ENCODE measurements at regions not wholly inside any gene's neighbourhood (a gene's known extent, or its start where the extent isn't known, plus 50 kb on each side); places are given as distances from the start of the nearest gene placed in this dataset.
"Not testable (repeated sequence)": the region's sequence is repeated elsewhere in the genome, so short reads cannot be mapped to it uniquely, and the experiment has no call there.

DNA sequence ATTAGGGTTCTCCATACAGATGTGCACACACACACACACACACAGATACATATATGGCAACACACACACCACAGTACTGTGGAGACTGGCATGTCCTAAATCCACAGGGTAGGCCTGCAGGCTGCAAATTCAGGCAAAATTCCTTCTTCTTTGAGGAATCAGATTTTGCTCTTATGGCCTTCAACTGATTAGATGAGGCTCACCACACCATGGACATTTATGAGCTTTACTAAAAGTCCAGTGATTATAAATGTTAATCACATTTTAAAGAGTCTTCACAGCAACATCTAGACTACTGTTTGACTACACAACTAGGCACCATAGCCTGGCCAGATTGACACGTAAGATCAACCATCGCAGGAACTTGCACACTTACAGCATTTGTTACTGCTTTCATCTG is 140.3 kb upstream of the UBE3A start:
- H3K56ac ChIP-seq (ENCODE audit: low read length), result no peak overlapping the region
- H2AK5ac ChIP-seq (ENCODE audit: low read length), result no peak overlapping the region
- WGBS (ENCODE audit: extremely low coverage, insufficient coverage, low lambda C conversion rate), result no CpG with 5 or more reads among the region's 2 CpGs
- no peaks in the 10 kb centered on the region for H3K79me1 ChIP-seq (ENCODE audit: low read length)
- no peak overlapping the region for H3K27ac ChIP-seq (ENCODE audit: low read depth, low read length)
- no peak overlapping the region for H2BK5ac ChIP-seq (ENCODE audit: low read length)
- DNase-seq, result no peak
- H3K4ac ChIP-seq (ENCODE audit: low read depth, low read length), result no peak overlapping the region
- H3K4me2 ChIP-seq (ENCODE audit: low read length), result no peak overlapping the region
- no peak overlapping the region for H3K18ac ChIP-seq (ENCODE audit: low read length)
- no peaks in the 10 kb centered on the region for H3K79me2 ChIP-seq (ENCODE audit: control insufficient read depth, insufficient read depth, low read length)
- H2BK15ac ChIP-seq (replicated peaks; ENCODE audit: low read depth), result no peak overlapping the region
- no peak overlapping the region for H3K9ac ChIP-seq (ENCODE audit: low read length)
- no peaks in the 10 kb centered on the region for H3K4me1 ChIP-seq (ENCODE audit: control insufficient read depth, low read depth, low read length)
- H4K5ac ChIP-seq (ENCODE audit: low read length), result no peak overlapping the region
- H3K36me3 ChIP-seq (ENCODE audit: control insufficient read depth, insufficient read depth, low read length), result no peaks in the 10 kb centered on the region
- H4K8ac ChIP-seq (ENCODE audit: low read depth, low read length), result no peak overlapping the region
- H3K23ac ChIP-seq (ENCODE audit: low read length), result no peak overlapping the region
- H3K27me3 ChIP-seq (ENCODE audit: insufficient read depth, low read length, poor library complexity), result no peaks in the 10 kb centered on the region
- no peak overlapping the region for H3K4me3 ChIP-seq (ENCODE audit: low read length)
- H2BK120ac ChIP-seq (ENCODE audit: low read depth, low read length), result no peak overlapping the region

DNA sequence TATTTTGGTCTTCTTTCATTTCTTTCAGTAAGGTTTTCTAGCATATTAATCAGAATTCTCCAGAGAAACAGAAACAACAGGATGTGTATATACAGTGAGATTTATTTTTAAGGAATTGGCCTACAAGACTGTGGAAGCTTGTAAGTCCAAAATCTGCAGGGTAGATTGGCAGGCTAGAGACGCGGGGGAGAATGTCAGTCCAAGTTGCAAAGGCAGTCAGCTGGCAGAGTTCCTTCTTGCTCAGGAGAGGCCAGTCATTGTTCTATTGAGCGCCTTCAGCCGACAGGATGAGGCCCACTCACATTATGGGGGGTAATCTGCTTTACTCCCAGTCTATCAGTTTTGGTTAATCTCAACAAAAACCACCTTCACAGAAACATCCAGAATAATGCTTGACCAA is 133.4 kb upstream of the UBE3A start:
- no peak overlapping the region for H3K18ac ChIP-seq (ENCODE audit: low read length)
- no peak overlapping the region for H3K56ac ChIP-seq (ENCODE audit: low read length)
- no peak overlapping the region for H3K9ac ChIP-seq (ENCODE audit: low read length)
- H3K4ac ChIP-seq (ENCODE audit: low read depth, low read length), result no peak overlapping the region
- no peak overlapping the region for H3K4me2 ChIP-seq (ENCODE audit: low read length)
- WGBS (ENCODE audit: extremely low coverage, insufficient coverage, low lambda C conversion rate), result no CpG with 5 or more reads among the region's 4 CpGs
- H3K27ac ChIP-seq (ENCODE audit: low read depth, low read length), result no peak overlapping the region
- no peak overlapping the region for H3K4me3 ChIP-seq (ENCODE audit: low read length)
- H2BK15ac ChIP-seq (replicated peaks; ENCODE audit: low read depth), result no peak overlapping the region
- no peaks in the 10 kb centered on the region for H3K27me3 ChIP-seq (ENCODE audit: insufficient read depth, low read length, poor library complexity)
- no peak overlapping the region for H3K23ac ChIP-seq (ENCODE audit: low read length)
- no peak overlapping the region for H4K5ac ChIP-seq (ENCODE audit: low read length)
- no peak overlapping the region for H2BK120ac ChIP-seq (ENCODE audit: low read depth, low read length)
- no peak for DNase-seq
- no peaks in the 10 kb centered on the region for H3K4me1 ChIP-seq (ENCODE audit: control insufficient read depth, low read depth, low read length)
- no peak overlapping the region for H2AK5ac ChIP-seq (ENCODE audit: low read length)
- H3K79me1 ChIP-seq (ENCODE audit: low read length), result no peaks in the 10 kb centered on the region
- no peaks in the 10 kb centered on the region for H3K79me2 ChIP-seq (ENCODE audit: control insufficient read depth, insufficient read depth, low read length)
- no peak overlapping the region for H4K8ac ChIP-seq (ENCODE audit: low read depth, low read length)
- no peak overlapping the region for H2BK5ac ChIP-seq (ENCODE audit: low read length)
- H3K36me3 ChIP-seq (ENCODE audit: control insufficient read depth, insufficient read depth, low read length), result no peaks in the 10 kb centered on the region

DNA sequence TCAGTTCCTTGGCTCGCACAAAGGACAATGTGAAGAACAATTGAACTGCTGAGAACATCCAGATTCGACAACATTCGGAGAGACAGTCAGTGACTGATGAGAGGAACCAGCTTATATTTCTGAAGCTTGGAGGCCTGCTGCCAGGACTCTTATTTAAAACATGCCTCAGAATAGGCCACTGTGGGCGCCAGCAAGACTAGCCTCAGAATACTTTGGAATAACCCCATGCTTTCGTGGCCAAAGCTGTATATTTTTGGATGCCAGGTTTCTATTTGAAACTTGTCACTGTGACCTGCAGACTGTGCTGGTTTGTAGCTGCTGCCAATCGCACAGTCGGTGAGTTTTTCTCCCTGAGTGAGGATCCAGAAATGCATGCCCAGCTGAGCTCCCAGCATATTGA is 129.9 kb upstream of the UBE3A start:
- DNase-seq, result no peak
- Histone ChIP-seq H3K4me2 (ENCODE audit: low read length) (no peak overlapping the region), H2BK5ac (ENCODE audit: low read length) (no peak overlapping the region), H3K9ac (ENCODE audit: low read length) (no peak overlapping the region), H3K23ac (ENCODE audit: low read length) (no peak overlapping the region), H2BK120ac (ENCODE audit: low read depth, low read length) (no peak overlapping the region), H4K5ac (ENCODE audit: low read length) (no peak overlapping the region), H3K4me1 (ENCODE audit: control insufficient read depth, low read depth, low read length) (no peaks in the 10 kb centered on the region), H3K36me3 (ENCODE audit: control insufficient read depth, insufficient read depth, low read length) (no peaks in the 10 kb centered on the region), H3K27ac (ENCODE audit: low read depth, low read length) (no peak overlapping the region), H2BK15ac (replicated peaks; ENCODE audit: low read depth) (no peak overlapping the region), H3K4ac (ENCODE audit: low read depth, low read length) (no peak overlapping the region), H3K79me1 (ENCODE audit: low read length) (no peaks in the 10 kb centered on the region), H4K8ac (ENCODE audit: low read depth, low read length) (no peak overlapping the region), H3K4me3 (ENCODE audit: low read length) (no peak overlapping the region), H3K56ac (ENCODE audit: low read length) (no peak overlapping the region), H3K27me3 (ENCODE audit: insufficient read depth, low read length, poor library complexity) (no peaks in the 10 kb centered on the region), H3K18ac (ENCODE audit: low read length) (no peak overlapping the region), H3K79me2 (ENCODE audit: control insufficient read depth, insufficient read depth, low read length) (no peaks in the 10 kb centered on the region), H2AK5ac (ENCODE audit: low read length) (no peak overlapping the region)
- WGBS (ENCODE audit: extremely low coverage, insufficient coverage, low lambda C conversion rate), result no CpG with 5 or more reads among the region's 7 CpGs

DNA sequence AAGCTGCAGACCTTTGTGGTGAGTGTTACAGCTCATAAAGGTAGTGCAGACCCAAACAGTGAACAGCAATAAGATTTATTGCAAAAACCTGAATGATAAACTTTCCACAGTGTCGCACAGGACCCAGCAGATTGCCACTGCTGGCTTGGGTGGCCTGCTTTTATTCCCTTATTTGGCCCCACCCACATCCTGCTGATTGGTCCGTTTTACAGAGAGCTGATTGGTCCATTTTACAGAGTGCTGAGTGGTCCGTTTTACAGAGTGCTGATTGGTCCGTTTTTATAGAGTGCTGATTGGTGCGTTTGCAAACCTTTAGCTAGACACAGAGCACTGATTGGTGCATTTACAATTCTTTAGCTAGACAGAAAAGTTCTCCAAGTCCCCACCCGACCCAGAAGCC is 127.7 kb upstream of the UBE3A start:
- not testable (repeated sequence) for H3K79me1 ChIP-seq (ENCODE audit: low read length); H3K4me1 ChIP-seq (ENCODE audit: control insufficient read depth, low read depth, low read length); H3K27me3 ChIP-seq (ENCODE audit: insufficient read depth, low read length, poor library complexity); H2BK5ac ChIP-seq (ENCODE audit: low read length); DNase-seq; H4K5ac ChIP-seq (ENCODE audit: low read length); H3K79me2 ChIP-seq (ENCODE audit: control insufficient read depth, insufficient read depth, low read length); H3K27ac ChIP-seq (ENCODE audit: low read depth, low read length); H3K4me3 ChIP-seq (ENCODE audit: low read length); H3K4me2 ChIP-seq (ENCODE audit: low read length); H3K23ac ChIP-seq (ENCODE audit: low read length); H3K18ac ChIP-seq (ENCODE audit: low read length); H3K4ac ChIP-seq (ENCODE audit: low read depth, low read length); H3K9ac ChIP-seq (ENCODE audit: low read length); H3K36me3 ChIP-seq (ENCODE audit: control insufficient read depth, insufficient read depth, low read length); H2AK5ac ChIP-seq (ENCODE audit: low read length); H4K8ac ChIP-seq (ENCODE audit: low read depth, low read length); H2BK15ac ChIP-seq (replicated peaks; ENCODE audit: low read depth); H2BK120ac ChIP-seq (ENCODE audit: low read depth, low read length); H3K56ac ChIP-seq (ENCODE audit: low read length)
- WGBS (ENCODE audit: extremely low coverage, insufficient coverage, low lambda C conversion rate), result no CpG with 5 or more reads among the region's 6 CpGs

DNA sequence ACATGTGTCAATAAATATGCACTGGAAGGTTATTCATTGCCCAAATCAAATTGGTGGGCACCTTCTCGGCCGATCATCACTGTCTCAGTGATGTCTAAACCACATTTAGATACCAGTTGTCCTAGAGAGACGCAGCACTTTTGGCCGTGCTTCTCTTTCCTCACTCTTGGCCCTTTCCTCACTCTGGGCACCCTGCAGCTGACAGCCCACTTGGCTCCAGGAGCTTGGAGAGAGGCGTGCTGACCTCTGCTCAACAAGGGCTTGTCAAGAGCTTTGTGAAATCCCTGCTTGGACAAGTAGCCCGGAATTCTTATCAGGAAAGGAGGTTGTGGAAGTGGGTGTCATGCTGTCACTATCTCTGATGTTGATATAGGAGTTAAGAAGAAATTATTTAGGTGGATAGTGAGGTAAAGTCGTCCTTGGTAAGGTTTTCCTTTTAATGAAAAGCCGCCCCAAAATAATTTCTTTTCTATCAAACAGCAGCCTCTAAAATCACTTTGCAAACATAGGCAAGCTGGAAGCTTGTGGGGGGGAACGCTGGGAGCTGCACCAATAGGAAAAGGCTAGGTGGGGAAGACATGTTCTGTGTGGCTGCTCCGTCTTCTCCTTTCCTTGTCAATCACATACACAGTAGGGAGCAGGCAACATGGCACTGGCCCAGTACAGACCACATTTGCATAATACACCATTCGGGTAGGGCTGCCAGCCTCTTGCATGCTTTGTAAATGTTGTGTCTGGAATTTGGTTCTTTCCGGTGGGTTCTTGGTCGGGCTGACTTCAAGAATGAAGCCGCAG is 126.8 kb upstream of the UBE3A start:
- Histone ChIP-seq H3K9ac (ENCODE audit: low read length) (no peak overlapping the region), H3K4me2 (ENCODE audit: low read length) (no peak overlapping the region), H3K27me3 (ENCODE audit: insufficient read depth, low read length, poor library complexity) (no peaks in the 10 kb centered on the region), H3K36me3 (ENCODE audit: control insufficient read depth, insufficient read depth, low read length) (no peaks in the 10 kb centered on the region), H4K5ac (ENCODE audit: low read length) (no peak overlapping the region), H3K56ac (ENCODE audit: low read length) (no peak overlapping the region), H3K4me3 (ENCODE audit: low read length) (no peak overlapping the region), H3K4ac (ENCODE audit: low read depth, low read length) (no peak overlapping the region), H4K8ac (ENCODE audit: low read depth, low read length) (no peak overlapping the region), H3K23ac (ENCODE audit: low read length) (no peak overlapping the region), H2BK5ac (ENCODE audit: low read length) (no peak overlapping the region), H2BK120ac (ENCODE audit: low read depth, low read length) (no peak overlapping the region), H3K79me1 (ENCODE audit: low read length) (no peaks in the 10 kb centered on the region), H3K18ac (ENCODE audit: low read length) (no peak overlapping the region), H3K4me1 (ENCODE audit: control insufficient read depth, low read depth, low read length) (no peaks in the 10 kb centered on the region), H2BK15ac (replicated peaks; ENCODE audit: low read depth) (no peak overlapping the region), H2AK5ac (ENCODE audit: low read length) (no peak overlapping the region), H3K79me2 (ENCODE audit: control insufficient read depth, insufficient read depth, low read length) (no peaks in the 10 kb centered on the region), H3K27ac (ENCODE audit: low read depth, low read length) (no peak overlapping the region)
- WGBS (ENCODE audit: extremely low coverage, insufficient coverage, low lambda C conversion rate), result no CpG with 5 or more reads among the region's 14 CpGs
- peak; percentile 8 for DNase-seq

DNA sequence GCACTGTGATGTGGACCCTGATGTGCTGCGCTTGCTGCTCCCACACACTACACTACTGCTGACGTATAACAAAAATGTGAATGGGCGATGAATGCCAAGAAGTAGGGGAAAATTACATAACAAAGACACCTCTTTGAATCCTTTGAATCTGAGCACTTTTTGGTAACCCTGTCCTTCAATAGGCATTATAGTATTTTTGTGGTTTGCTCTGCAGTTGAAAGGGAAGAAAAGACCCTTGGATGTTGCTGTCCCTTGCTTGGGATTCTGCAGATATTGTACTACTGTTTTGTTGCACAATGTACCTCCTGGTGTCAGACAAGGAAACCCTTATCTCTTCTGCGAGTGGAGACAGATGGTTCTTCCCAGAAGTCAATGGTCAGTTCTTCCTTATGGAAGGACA is 124.8 kb upstream of the UBE3A start:
- no peak overlapping the region for H3K4me2 ChIP-seq (ENCODE audit: low read length)
- H3K79me1 ChIP-seq (ENCODE audit: low read length), result no peaks in the 10 kb centered on the region
- no peak overlapping the region for H3K27ac ChIP-seq (ENCODE audit: low read depth, low read length)
- H2BK120ac ChIP-seq (ENCODE audit: low read depth, low read length), result no peak overlapping the region
- H3K9ac ChIP-seq (ENCODE audit: low read length), result no peak overlapping the region
- no peak for DNase-seq
- no peak overlapping the region for H2AK5ac ChIP-seq (ENCODE audit: low read length)
- WGBS (ENCODE audit: extremely low coverage, insufficient coverage, low lambda C conversion rate), result no CpG with 5 or more reads among the region's 4 CpGs
- no peaks in the 10 kb centered on the region for H3K36me3 ChIP-seq (ENCODE audit: control insufficient read depth, insufficient read depth, low read length)
- no peaks in the 10 kb centered on the region for H3K79me2 ChIP-seq (ENCODE audit: control insufficient read depth, insufficient read depth, low read length)
- no peak overlapping the region for H3K4me3 ChIP-seq (ENCODE audit: low read length)
- H3K27me3 ChIP-seq (ENCODE audit: insufficient read depth, low read length, poor library complexity), result no peaks in the 10 kb centered on the region
- no peak overlapping the region for H2BK15ac ChIP-seq (replicated peaks; ENCODE audit: low read depth)
- H3K56ac ChIP-seq (ENCODE audit: low read length), result no peak overlapping the region
- H3K4ac ChIP-seq (ENCODE audit: low read depth, low read length), result no peak overlapping the region
- H4K5ac ChIP-seq (ENCODE audit: low read length), result no peak overlapping the region
- H3K18ac ChIP-seq (ENCODE audit: low read length), result no peak overlapping the region
- H3K23ac ChIP-seq (ENCODE audit: low read length), result no peak overlapping the region
- no peak overlapping the region for H2BK5ac ChIP-seq (ENCODE audit: low read length)
- no peaks in the 10 kb centered on the region for H3K4me1 ChIP-seq (ENCODE audit: control insufficient read depth, low read depth, low read length)
- no peak overlapping the region for H4K8ac ChIP-seq (ENCODE audit: low read depth, low read length)

All from mesendoderm (in vitro differentiated cells).